ENCODE measurements at regions not wholly inside any gene's neighbourhood (a gene's known extent, or its start where the extent isn't known, plus 50 kb on each side); places are given as distances from the start of the nearest gene placed in this dataset.

- no peak for DNase-seq
Observed at GRCh38 chr15:70488941-70489848, 274.2 kb downstream of the UACA start.

- DNase-seq: peak; percentile 63
Observed at GRCh38 chr15:70488002-70488605, 275.3 kb downstream of the UACA start.

- no peak for DNase-seq
Observed at GRCh38 chr15:70487387-70487740, 276.0 kb downstream of the UACA start.

GRCh38 chr15:70486451-70487386 is 276.6 kb downstream of the UACA start:
- DNase-seq: peak; percentile 81

GRCh38 chr15:70486012-70486411 is 277.3 kb downstream of the UACA start:
- DNase-seq: no peak

GRCh38 chr15:70484993-70485392 is 278.4 kb downstream of the UACA start:
- DNase-seq: no peak

GRCh38 chr15:70483513-70483912 is 279.8 kb downstream of the UACA start:
- no peak for DNase-seq

GRCh38 chr15:70480196-70480856 is 283.0 kb downstream of the UACA start:
- peak; percentile 67 for DNase-seq

- no peak for DNase-seq
Observed at GRCh38 chr15:70479785-70480184, 283.6 kb downstream of the UACA start.

- DNase-seq: no peak
Observed at GRCh38 chr15:70479056-70479455, 284.3 kb downstream of the UACA start.

GRCh38 chr15:70478251-70478990 is 284.9 kb downstream of the UACA start:
- DNase-seq: no peak

GRCh38 chr15:70477750-70478250 is 285.6 kb downstream of the UACA start:
- DNase-seq: no peak

- DNase-seq: no peak
Observed at GRCh38 chr15:70476441-70476840, 286.9 kb downstream of the UACA start.

GRCh38 chr15:70475921-70476320 is 287.4 kb downstream of the UACA start:
- no peak for DNase-seq

- no peak for DNase-seq
Observed at GRCh38 chr15:70475407-70475781, 288.0 kb downstream of the UACA start.

- DNase-seq: peak; percentile 17
Observed at GRCh38 chr15:70474471-70475406, 288.6 kb downstream of the UACA start.

- DNase-seq: no peak
Observed at GRCh38 chr15:70473581-70474370, 289.6 kb downstream of the UACA start.

GRCh38 chr15:70471517-70471916 is 291.8 kb downstream of the UACA start:
- no peak for DNase-seq

- DNase-seq: no peak
Observed at GRCh38 chr15:70470556-70471191, 292.7 kb downstream of the UACA start.
